GM12891 (cell line): ENCODE measurements at regions not wholly inside any gene's neighbourhood (a gene's known extent, or its start where the extent isn't known, plus 50 kb on each side); places are given as distances from the start of the nearest gene placed in this dataset.

Source experiments
- POLR2A ChIP-seq: IDR thresholded peaks from 2 replicates; pipeline ENCODE4 v1.6.1; 2011; ENCODE audit warnings: low read depth, low read length, control low read depth
- TAF1 ChIP-seq: IDR thresholded peaks from 2 replicates; pipeline ENCODE4 v1.6.1; 2011; ENCODE audit warnings: low read depth, low read length, control low read depth

DNA sequence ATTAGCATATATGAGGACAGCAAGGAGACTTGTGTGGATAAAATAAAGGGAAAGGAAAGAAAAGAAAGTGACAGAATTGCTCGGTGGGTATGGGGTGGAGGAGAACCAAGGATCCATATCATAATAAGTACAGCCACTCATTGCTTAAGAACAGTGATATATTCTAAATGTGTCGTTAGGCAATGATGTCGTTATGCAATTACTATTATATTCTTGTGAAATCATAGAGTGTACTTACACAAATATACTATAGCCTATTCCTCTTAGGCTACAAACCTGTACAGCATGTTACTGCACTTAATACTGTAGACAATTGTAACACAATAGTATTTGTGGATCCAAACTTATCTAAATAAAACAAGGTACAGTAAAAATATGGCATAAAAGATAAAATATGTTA, 271.1 kb downstream of the CCER1 start:
- no peak for TF ChIP-seq TAF1
- no peak for TF ChIP-seq POLR2A
